GM19455 (cell line): ENCODE measurements at regions not wholly inside any gene's neighbourhood (a gene's known extent, or its start where the extent isn't known, plus 50 kb on each side); places are given as distances from the start of the nearest gene placed in this dataset.
"Not testable (repeated sequence)": the region's sequence is repeated elsewhere in the genome, so short reads cannot be mapped to it uniquely, and the experiment has no call there.

Source experiments
- ATAC-seq: cut with Tn5 transposase; IDR thresholded peaks from one replicate; pipeline ENCODE4 v1.9.1; 2021; ENCODE audit not compliant: unreplicated experiment

GRCh38 chr7:152949253-152949652, 189.7 kb downstream of the ACTR3B start:
- ATAC-seq = no peak

GRCh38 chr7:152949790-152950189, 190.2 kb downstream of the ACTR3B start:
- no peak for ATAC-seq

GRCh38 chr7:152956006-152956405, 196.5 kb downstream of the ACTR3B start:
- ATAC-seq = no peak

- no peak for ATAC-seq
Measured at GRCh38 chr7:152959610-152960009, 200.1 kb downstream of the ACTR3B start.

- not testable (repeated sequence) for ATAC-seq
Measured at GRCh38 chr7:152961796-152962195, 202.2 kb downstream of the ACTR3B start.

- ATAC-seq = no peak
Measured at GRCh38 chr7:152966189-152966588, 206.6 kb downstream of the ACTR3B start.

- no peak for ATAC-seq
Measured at GRCh38 chr7:152967958-152968357, 208.4 kb downstream of the ACTR3B start.

GRCh38 chr7:152968514-152968913, 209.0 kb downstream of the ACTR3B start:
- no peak for ATAC-seq

- ATAC-seq = no peak
Measured at GRCh38 chr7:152969335-152969734, 209.8 kb downstream of the ACTR3B start.

GRCh38 chr7:152969839-152970238, 210.3 kb downstream of the ACTR3B start:
- ATAC-seq = no peak

GRCh38 chr7:152970481-152970880, 210.9 kb downstream of the ACTR3B start:
- ATAC-seq = no peak

- ATAC-seq = no peak
Measured at GRCh38 chr7:152974577-152974976, 215.0 kb downstream of the ACTR3B start.

GRCh38 chr7:152975076-152975475, 215.5 kb downstream of the ACTR3B start:
- ATAC-seq = no peak

- no peak for ATAC-seq
Measured at GRCh38 chr7:152979376-152979775, 219.8 kb downstream of the ACTR3B start.

- ATAC-seq = no peak
Measured at GRCh38 chr7:152984421-152984820, 224.9 kb downstream of the ACTR3B start.

- no peak for ATAC-seq
Measured at GRCh38 chr7:152986376-152986775, 226.8 kb downstream of the ACTR3B start.

- ATAC-seq = no peak
Measured at GRCh38 chr7:152987656-152988055, 228.1 kb downstream of the ACTR3B start.

- no peak for ATAC-seq
Measured at GRCh38 chr7:152989889-152990380, 230.4 kb downstream of the ACTR3B start.

- no peak for ATAC-seq
Measured at GRCh38 chr7:152998420-152998819, 238.9 kb downstream of the ACTR3B start.

GRCh38 chr7:153002115-153002514, 242.6 kb downstream of the ACTR3B start:
- no peak for ATAC-seq

- no peak for ATAC-seq
Measured at GRCh38 chr7:153002572-153002971, 243.0 kb downstream of the ACTR3B start.

- ATAC-seq = no peak
Measured at GRCh38 chr7:153004341-153004740, 244.8 kb downstream of the ACTR3B start.

- no peak for ATAC-seq
Measured at GRCh38 chr7:153005750-153006435, 246.3 kb downstream of the ACTR3B start.
